NCI-H128 (cell line): ENCODE measurements at regions not wholly inside any gene's neighbourhood (a gene's known extent, or its start where the extent isn't known, plus 50 kb on each side); places are given as distances from the start of the nearest gene placed in this dataset.

ENCODE experiments used
- DNase-seq: peaks from one replicate; lab custom pipeline; 2025; ENCODE audit not compliant: unreplicated experiment; lab: John Stamatoyannopoulos, UW

DNA sequence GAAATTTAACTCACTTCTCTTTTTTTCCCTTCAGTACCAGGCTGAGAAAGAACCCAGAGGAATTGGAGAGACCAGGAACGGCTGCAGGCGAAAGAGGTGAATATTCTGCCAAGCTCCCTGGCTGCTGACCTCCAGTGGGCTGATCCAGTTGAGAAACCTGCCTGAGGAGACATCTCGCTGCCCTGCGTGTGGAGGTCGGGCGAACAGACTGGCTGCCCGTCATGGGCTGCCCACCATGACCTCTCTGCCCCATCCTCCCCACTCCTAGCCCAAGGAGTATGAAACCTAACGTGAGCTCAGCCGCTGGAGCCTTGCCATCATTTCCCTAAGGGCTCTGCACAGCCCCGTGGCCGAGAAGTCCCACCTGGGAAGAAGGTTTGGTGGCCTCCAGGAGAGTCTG is 148.8 kb upstream of the SALL3 start:
- no peak for DNase-seq

DNA sequence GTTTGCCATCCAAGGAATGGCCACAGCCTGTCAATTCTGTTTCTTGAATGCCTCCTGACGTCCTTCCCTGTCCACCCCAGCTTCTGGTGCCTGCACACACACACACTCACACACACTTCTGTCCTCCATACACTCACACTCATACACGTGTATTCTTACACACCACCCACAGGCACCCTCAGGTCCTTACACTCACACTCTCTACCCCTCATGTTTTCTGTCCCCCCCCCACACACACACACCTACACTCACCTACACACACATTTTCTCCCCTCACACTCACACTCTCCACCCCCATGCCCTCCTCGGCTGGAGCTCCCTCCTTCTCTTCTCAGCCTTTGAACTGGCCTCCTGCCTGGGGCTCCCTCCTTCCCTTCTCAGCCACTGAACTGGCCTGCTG is 148.0 kb upstream of the SALL3 start:
- no peak for DNase-seq

DNA sequence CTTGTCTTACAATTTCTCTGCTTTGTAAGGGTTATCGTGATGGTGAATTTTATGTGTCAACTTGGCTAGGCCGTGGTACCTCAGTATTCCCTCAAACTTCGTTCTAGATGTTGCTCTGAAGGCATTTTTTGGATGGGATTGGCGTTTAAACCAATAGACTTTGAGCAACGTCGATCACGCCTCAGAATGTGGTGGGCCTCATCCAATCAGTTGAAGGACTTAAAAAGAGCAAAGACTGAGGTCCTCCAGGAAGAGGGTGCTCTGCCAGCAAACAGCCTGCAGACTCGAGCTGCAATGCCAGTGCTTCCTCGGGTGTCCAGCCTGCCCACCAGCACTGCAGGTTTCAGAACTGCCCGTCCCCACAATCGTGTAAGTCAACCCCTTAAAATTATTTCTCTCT is 145.8 kb upstream of the SALL3 start:
- DNase-seq, result no peak

DNA sequence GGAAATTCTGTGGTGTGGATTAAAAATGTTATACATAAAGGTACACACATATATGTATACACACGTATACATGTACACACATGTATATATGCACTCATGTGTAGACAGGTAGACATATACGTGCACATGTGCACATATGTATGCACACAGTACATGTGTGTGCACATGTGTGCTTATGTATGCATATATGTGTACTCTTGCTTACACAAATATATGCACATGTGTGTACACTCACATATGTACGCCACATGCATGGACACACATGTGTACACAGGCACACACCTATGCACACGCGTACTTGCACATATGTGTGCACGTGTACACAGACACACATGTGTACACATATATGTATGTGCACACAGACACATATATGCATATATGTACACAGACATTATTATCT is 142.8 kb upstream of the SALL3 start:
- no peak for DNase-seq

DNA sequence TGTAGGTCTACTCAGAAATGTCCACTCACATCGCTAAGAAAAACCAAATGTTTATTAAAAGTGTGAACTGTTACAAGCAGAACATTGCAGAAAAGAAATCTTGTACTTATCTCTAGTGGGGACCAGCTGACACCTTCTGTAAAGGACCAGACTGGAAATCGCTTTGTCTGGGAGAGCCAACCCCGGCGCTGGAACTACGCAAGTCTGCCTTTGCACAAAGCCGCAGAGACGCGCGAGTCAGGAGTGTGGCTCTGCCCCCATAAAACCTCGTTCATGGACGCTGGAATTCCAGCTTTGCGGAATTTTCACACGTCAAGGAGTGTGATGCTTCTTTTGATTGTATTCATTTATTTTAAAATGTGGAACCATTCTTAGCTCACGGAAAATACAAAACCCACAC is 141.9 kb upstream of the SALL3 start:
- no peak for DNase-seq

DNA sequence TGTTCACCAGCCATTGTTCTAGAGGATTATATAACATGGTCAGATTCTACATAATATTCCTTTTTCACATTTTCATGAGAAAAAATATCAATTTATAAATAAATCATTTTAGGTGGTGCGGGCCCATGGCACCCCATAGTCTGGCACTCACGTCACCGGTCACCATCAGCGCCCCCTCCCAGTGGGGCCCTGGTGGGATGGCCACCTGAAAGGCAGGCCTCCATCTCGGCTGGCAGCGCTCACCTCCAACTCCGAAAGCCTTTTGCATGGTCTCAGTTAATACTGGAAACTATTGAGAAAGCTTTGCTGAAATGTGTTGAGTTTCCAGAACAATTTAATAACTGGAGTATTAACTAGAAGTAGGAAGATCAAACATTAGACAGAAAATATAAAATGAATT is 141.4 kb upstream of the SALL3 start:
- no peak for DNase-seq

DNA sequence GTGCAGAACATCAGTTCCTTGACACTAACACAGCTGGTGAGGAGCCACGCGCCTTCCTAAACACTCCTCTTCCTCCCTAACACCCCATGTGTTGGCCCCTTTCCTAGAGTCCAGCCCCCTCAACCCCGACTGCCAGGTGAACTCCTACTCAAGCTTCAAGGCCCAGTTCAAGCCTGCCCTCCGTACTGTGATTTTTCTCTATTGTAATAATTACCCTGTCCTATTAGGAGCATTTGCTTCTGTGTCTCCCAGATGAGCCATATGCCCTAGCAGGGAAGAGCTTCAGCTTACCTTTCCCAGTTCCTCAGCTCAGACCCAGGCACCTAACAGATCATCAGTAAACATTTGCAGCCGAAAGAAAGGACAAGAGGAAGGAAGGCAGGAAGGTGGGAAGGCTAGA is 130.6 kb upstream of the SALL3 start:
- DNase-seq, result no peak

DNA sequence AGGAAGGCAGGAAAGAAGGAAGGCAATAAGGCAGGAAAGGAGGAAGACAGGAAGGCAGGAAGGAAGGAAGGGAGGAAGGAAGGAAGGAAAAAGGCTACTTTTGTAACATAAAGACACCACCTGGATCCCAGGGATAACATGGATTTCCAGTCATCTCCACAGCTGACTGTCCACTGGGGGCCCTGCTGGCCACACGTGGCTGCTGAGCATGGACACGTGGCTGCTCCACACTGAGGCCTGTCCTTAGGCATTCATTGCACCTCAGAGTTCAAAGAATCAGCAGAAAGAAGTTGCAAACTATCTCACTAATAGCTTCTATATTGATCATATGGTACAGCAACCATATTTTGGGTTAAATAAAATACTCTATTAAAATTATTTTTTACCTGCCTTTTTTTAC is 130.2 kb upstream of the SALL3 start:
- DNase-seq, result no peak

DNA sequence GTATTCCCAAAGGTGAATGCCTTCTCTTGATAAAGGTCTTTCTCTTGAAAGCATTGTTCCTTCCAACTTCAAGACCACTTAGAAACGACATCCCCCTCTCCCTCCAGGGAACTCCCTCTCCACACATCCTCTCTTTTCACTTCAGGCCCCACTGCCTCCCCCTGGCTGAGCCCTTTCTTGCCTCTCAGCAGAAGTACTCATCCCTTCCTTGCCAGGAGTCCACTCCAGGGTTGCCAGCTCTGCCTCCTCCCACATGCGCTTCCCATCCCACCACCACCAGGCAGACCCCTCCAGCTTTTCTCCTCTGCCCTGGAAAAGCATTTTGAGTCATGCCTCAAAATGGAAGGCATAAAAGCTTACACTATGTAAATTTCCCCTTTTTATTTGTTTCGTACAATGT is 126.3 kb upstream of the SALL3 start:
- DNase-seq, result no peak

DNA sequence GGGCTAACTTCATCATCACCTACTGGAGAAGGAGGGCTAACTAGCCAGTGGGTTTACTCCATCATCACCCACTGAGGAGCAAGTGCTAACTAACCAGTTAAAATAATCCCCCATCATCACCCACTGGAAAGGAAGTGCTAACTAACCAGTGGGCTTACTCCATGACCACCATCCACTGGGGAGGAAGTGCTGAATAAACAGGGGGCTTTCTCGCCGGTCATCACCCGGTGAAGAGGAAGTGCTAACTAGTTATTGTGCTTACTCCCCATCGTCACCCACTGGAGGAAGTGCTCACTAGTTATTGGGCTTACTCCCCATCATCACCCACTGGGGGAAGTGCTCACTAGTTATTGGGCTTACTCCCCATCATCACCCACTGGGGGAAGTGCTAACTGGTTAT is 124.4 kb upstream of the SALL3 start:
- no peak for DNase-seq

DNA sequence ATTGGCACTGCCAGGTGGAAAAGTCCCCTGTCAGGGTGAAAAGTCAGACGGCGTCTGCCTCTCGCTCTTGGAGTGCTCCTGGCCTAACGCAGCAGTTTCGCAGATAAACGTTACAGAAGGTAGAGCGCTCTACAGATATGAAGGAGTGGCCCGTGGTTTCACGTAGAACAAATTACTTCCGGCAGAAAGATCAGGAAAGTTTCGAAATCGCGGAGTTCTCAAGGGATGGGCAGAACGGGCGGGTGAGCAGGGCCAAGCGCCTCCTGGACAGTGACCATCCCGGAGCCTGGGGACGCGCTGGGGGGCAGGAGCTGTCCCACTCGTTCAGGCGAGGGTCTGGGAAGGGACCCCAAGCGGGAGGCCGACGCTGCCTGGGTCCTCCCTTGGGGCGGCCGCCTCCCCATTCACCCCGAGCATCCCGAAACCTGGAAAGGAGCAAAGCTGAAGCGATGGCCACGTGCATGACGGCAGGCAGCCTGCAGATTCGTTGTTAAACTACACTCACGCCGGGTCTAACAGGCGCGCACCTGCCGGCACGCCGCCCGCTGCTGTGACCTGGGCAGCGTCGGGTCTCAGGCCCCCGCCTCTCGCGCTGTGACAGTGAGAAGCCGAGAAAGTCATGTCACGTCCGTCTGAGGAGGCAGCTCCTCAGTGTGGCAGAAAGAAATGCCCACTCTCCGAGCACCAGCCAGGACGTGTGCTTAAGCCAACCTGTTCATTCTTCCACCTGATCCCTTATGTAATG is 122.9 kb upstream of the SALL3 start:
- DNase-seq, result no peak

DNA sequence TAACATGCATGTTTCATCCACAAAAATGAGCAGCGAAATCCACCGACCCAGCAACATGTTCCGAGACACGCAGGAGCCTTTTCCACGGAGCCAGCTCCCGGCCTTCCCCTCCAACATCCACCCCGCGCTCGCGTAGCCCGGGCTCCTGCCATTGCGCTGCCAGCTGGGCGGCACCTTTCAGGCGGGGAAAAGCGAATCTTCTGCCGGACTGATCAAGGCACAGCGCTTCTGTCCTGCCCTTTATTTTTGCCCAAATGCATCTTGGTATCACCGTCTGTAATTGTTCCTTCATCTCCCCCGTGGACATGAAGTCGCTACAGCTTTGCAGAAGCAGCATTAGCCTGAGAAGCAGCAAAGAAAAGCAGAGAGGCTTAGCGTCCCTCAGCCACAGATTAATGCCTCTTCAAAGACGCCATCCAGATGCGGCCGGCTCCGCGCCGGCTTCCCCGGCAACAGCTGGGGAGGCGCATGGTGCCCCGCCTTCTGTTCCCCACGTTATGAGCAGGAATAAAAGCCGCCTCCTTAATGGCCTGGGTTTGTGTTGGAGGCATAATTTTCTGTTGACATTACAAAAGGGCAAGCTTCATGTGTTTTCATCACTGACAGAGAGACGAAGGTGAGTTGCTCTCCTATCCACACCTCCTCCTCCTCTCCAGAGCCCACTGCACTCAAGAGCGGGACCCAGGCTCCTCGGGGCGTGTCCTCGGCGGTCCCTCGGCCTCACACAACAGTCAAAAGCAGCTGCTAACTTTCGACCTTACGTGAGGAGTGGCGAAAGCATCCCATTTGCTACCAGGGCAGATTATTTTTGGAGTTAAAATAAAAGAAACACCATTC is 122.1 kb upstream of the SALL3 start:
- DNase-seq, result no peak

DNA sequence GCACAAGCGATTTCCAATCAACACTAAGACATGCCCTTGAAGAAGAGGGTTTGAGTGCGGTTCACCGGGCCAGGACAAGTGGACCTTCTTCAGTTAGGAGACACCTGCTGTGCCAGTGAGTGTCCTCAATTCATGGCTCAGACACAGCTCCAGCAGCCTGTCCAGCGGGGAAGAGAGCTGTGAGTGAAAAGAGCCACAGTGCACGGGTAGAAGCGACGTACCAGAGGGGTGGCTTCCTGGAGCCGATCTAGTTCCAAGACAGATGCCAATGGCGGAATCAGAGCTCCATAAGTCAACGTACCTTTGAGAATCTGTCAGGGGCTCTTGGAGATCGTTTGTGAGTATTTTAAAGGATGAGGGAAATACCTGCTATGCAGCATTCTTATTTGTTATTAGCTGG is 119.9 kb upstream of the SALL3 start:
- no peak for DNase-seq

DNA sequence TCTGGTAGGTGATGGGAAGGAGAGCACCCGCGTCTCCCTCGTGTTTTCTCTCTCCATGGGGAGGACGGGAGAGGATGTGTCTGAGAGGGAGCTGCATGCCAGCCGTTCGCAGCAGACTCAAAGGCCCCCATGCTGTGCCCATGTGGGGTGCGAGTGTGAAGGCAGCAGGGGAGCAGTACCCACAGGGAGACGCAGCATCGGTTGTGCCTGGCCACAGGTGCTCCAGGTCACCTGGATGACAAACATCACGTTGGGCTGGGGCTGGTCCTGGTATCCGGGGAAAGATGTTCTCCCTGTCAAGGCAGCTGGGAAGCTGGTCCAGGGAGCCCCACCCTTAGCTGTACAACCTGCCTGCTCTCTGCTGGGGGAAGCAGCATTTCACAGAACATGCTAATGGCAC is 119.5 kb upstream of the SALL3 start:
- DNase-seq, result no peak

DNA sequence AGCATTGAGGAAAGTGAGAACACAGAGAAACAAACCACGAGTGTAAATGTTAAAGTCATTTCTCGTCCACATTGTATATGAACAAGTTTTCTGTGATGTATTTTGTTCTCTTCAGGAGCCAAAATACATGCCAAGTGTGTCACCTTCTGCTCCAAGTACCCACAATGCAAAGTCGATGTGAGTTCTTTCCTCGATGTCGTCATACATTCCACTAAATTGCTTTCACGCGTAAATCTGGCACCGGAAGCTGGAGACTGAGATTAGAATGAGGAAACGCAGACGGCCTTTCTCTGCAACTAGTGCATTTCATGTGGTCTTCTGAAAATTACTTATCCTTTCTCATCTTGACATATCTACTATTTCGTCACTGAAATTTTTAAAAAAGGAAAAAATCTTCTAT is 118.5 kb upstream of the SALL3 start:
- DNase-seq, result no peak

DNA sequence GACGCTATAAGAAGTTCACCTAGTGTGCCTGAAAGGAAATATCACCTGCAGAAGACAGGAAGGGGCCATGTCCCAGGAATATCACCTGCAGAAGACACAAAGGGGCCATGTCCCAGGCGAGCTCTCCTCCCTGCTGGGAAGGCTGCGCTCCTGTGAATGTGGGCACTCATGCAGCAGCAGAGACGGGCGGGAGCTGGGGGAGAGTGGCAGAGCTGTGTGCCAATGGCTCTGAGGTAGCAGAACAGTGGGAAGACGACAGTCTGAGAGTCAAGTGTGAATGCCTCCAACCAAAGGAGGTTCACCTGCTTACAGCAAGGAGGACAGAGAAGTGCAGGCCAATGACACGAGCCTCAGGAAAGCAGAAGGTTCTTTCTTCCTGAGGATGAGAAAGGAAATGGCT is 117.9 kb upstream of the SALL3 start:
- no peak for DNase-seq

DNA sequence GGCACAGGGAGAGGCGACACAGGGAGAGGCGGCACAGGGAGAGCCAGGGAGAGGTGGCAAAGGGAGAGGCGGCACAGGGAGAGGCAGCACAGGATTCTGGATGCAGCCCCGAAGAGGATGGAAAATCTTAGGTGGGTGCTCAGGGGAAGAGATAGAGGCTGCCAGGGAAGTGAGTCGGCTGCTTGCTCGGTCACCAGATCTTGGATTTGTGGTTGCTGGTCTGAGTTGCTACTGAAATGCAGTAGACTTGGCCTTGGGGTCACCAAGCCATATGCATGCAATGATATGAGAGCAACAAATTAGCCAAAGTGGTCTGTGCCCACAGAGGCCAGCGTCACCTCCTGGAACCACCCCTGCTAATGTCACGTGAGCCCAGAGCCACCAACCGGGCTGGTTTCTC is 117.2 kb upstream of the SALL3 start:
- DNase-seq, result no peak

DNA sequence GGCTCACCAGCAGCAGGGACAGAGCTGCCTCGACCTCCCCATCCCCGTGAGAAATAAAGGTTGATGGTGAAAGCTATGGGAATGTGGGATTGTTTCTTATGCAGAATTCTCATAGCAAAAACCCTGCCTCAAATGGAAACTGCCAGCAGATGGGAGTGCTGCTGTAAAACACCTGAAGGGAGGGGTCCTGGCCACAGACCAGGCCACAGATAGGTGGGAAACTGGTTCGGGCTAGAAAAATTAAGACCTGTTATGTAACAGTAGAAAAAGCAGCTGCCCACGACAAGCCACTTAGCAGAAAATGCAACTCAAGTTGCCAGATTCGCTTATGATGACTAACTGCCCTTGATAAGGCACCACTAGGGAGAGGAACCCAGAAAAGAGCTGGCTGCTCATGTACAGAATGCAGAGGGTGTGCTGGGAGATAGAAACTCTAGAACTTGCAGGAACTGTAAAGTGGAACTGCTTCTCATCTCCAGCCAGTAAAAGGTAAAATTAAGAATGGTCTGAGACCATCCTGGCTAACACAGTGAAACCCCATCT is 114.5 kb upstream of the SALL3 start:
- no peak for DNase-seq

DNA sequence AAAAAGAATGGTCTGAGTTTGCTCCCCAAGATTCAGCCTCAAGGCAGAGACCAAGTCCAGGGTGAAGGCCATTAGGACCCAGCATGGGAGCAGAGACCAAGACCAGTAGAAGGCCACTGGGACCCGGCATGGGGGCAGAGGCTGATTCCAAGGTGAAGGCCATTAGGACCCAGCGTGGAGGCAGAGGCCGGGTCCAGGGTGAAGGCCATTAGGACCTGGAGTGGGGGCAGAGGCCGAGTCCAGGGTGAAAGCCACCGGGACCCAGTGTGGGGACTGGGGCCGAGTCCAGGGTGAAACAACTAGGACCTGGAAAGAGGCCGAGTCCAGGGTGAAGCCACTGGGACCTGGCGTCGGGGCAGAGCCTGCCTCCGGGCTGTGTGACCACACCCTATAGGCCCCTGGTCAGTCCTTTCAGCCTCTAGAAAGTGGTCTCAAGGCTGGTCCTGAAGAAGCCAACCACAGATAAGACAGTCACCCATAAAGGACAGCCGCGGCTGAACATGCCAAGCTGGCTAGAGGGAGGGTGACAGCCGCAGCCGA is 113.8 kb upstream of the SALL3 start:
- no peak for DNase-seq

DNA sequence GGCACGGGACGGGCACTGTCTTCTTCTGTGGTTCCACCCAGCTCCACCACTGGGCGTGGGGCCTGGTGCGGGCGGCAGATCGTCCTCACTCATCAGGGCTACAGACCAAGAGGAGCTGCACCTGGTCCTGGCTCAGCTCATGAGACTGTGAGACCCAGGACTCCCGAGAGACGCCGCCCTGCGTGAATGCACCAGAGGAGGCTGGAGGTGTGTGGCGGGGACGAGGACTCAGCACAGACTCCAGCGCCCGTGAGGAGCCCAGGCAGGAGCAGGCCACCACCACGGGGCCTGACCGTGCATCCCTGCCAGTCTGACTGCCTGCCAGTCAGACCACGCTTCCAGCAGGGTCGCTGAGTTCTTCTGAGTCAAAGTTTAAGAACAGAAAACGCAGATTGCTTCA is 112.5 kb upstream of the SALL3 start:
- no peak for DNase-seq

DNA sequence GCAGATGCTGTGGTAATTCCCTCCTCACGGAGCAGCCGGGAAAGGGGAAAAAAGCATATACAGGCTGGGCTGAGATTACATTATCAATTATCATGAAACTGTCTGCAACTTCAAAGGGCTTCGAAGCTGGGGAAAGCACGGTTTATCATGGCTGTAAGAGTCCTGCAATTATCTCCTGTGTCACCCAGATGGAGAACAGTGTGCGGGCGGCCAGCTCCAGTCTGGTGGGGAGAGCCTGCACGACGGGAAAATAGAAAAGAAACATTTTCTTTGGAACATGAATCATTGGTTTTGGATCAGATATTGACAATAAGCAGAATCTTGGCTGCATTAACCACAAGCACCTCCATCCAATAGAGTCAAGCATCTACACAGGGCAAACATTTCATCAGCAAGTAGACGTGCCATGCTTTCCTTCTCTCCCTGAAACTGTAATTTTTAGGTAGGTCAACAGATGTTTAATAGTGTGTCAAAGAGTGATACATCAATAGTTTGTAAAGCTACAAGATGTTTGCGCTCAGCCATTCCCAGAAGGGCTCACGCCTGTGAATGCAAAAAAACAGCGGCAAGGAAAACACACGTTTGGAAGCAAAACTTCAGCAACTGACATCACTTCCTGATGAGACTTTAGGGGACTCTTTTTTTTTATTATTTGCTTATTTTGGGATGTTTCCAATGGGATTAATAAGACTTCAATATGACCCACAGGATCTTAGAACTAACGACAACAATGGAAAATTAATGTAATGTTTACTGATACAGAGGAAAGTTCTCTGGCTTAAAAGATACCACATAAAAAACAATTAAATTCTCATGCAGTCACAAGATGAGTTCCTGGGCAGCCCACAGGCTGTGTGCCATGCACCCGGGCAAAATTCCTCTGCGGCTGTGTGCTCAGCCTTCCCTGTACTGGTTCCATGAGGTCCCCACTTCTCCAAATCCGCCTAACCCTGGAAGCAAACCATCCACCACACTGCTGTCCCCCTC is 111.0 kb upstream of the SALL3 start:
- DNase-seq, result no peak
